HCT116 (cell line): ENCODE measurements at regions not wholly inside any gene's neighbourhood (a gene's known extent, or its start where the extent isn't known, plus 50 kb on each side); places are given as distances from the start of the nearest gene placed in this dataset.

Source experiments
- ATAC-seq: fragments of 200-7000 bp; cut with Tn5 transposase; 2 replicates; pipeline ENCODE4 v1.9.1; 2020; ENCODE audit warnings: mild to moderate bottlenecking, moderate library complexity
- BruUV-seq: library from RNA; stranded (reverse); fragments of 400-500 nt; replicated peaks from 2 replicates; lab custom pipeline; 2021; lab: Mats Ljungman, UMichigan
- CTCF ChIA-PET: fragments of 300-600 bp; sonication (Branson Sonifier 250); formaldehyde crosslinking; loops from one replicate; lab custom pipeline; 2021; ENCODE audit warnings: antibody characterized with exemption; lab: Charles Lee
- POLR2A ChIA-PET: fragments of 300-600, 350-600 bp; sonication (Branson Sonifier 250); formaldehyde crosslinking; loops from one replicate; lab custom pipeline; 2021; ENCODE audit warnings: antibody characterized with exemption; lab: Charles Lee
- RAD21 ChIA-PET, 2 experiments: fragments of 300-600 bp; sonication (Branson Sonifier 250); formaldehyde crosslinking; loops; one replicate each; lab custom pipeline; 2023; ENCODE audit warnings: low total read pairs in 2 of 2; ENCODE audit not compliant: uncharacterized antibody in 2 of 2, unreplicated experiment in 2 of 2, low non-redundant PET in 1 of 2; lab: Charles Lee
- DNase-seq: peaks from one replicate; pipeline ENCODE4 v3.0.0-alpha.2; 2010; ENCODE audit warnings: low read depth, low spot score
- H2AFZ ChIP-seq: fragments of 200-600 bp; shearing (Covaris generic), sonication (generic); 2 replicates; pipeline ENCODE4 v1.6.1; 2017; ENCODE audit warnings: low read depth, mixed run types, mixed read lengths, antibody characterized with exemption, low read length; ENCODE audit not compliant: poor library complexity, severe bottlenecking
- H3K27ac ChIP-seq: 2 replicates; pipeline ENCODE4 v1.5.1; 2012; ENCODE audit warnings: low read depth, low read length
- H3K27me3 ChIP-seq: fragments of 200-600 bp; sonication (generic); 2 replicates; pipeline ENCODE4 v1.6.1; 2016; ENCODE audit warnings: mixed run types, low read length, mixed read lengths; ENCODE audit not compliant: insufficient read depth
- H3K36me3 ChIP-seq, 2 experiments: fragments of 200-500 bp in 1 of 2; fragments of 200-600 bp in 1 of 2; sonication (Bioruptor generic) in 1 of 2; sonication (generic) in 1 of 2; 2 replicates each; pipeline versions ENCODE4 v1.5.1 to v1.6.1; 2014 to 2016; ENCODE audit warnings: low read length in 2 of 2, inconsistent platforms in 1 of 2, mixed read lengths in 1 of 2, mixed run types in 1 of 2; ENCODE audit not compliant: insufficient read depth in 2 of 2, control insufficient read depth in 1 of 2
- H3K4me1 ChIP-seq, 2 experiments: fragments of 200-600 bp in 1 of 2; sonication (generic) in 1 of 2; 2 replicates each; pipeline versions ENCODE4 v1.5.1 to v1.6.1; 2012 to 2017; ENCODE audit warnings: low read length in 2 of 2, inconsistent platforms in 1 of 2, mild to moderate bottlenecking in 1 of 2, mixed read lengths in 1 of 2, mixed run types in 1 of 2, moderate library complexity in 1 of 2; ENCODE audit not compliant: insufficient read depth in 2 of 2, control insufficient read depth in 1 of 2
- H3K4me2 ChIP-seq: fragments of 200-600 bp; sonication (generic); 2 replicates; pipeline ENCODE4 v1.6.1; 2017; ENCODE audit warnings: mixed run types, low read length, mixed read lengths
- H3K4me3 ChIP-seq, 2 experiments: fragments of 200-600 bp in 1 of 2; sonication (generic) in 1 of 2; replicated peaks in 1 of 2; 2 replicates each; pipeline ENCODE4 v1.5.1; 2011 to 2016; ENCODE audit warnings: low read length in 2 of 2, control low read depth in 1 of 2, low read depth in 1 of 2, mild to moderate bottlenecking in 1 of 2, mixed read lengths in 1 of 2, mixed run types in 1 of 2
- H3K79me2 ChIP-seq: fragments of 200-600 bp; sonication (generic); 2 replicates; pipeline ENCODE4 v1.6.1; 2017; ENCODE audit warnings: mild to moderate bottlenecking, mixed run types, low read length, moderate library complexity, mixed read lengths; ENCODE audit not compliant: insufficient read depth
- H3K9ac ChIP-seq: fragments of 200-600 bp; sonication (generic); 2 replicates; pipeline ENCODE4 v1.6.1; 2016; ENCODE audit warnings: low read length, mixed read lengths
- H3K9me2 ChIP-seq: fragments of 200-600 bp; sonication (generic), shearing (Covaris generic); 2 replicates; pipeline ENCODE4 v1.6.1; 2017; ENCODE audit warnings: mixed run types, mild to moderate bottlenecking, moderate library complexity; ENCODE audit not compliant: insufficient read depth
- H3K9me3 ChIP-seq, 2 experiments: fragments of 200-500 bp in 1 of 2; fragments of 200-600 bp in 1 of 2; sonication (Bioruptor generic) in 1 of 2; sonication (generic) in 1 of 2; 2 replicates each; pipeline ENCODE4 v1.6.1; 2014 to 2017; ENCODE audit warnings: low read length in 2 of 2, mixed read lengths in 2 of 2, inconsistent platforms in 1 of 2, low read depth in 1 of 2, mild to moderate bottlenecking in 1 of 2, mixed run types in 1 of 2, moderate library complexity in 1 of 2; ENCODE audit not compliant: control insufficient read depth in 1 of 2, insufficient read depth in 1 of 2
- H4K20me1 ChIP-seq: fragments of 200-600 bp; sonication (generic), shearing (Covaris generic); 2 replicates; pipeline ENCODE4 v1.6.1; 2017; ENCODE audit warnings: mixed run types, mild to moderate bottlenecking, moderate library complexity; ENCODE audit not compliant: insufficient read depth
- CBX3 ChIP-seq: IDR thresholded peaks from 2 replicates; pipeline ENCODE4 v1.6.1; 2012; ENCODE audit warnings: low read depth
- CEBPB ChIP-seq: IDR thresholded peaks from 2 replicates; pipeline ENCODE4 v1.6.1; 2012; ENCODE audit warnings: low read depth
- ELF1 ChIP-seq: IDR thresholded peaks from 2 replicates; pipeline ENCODE4 v1.6.1; 2012; ENCODE audit warnings: low read depth, borderline replicate concordance
- EZH2phosphoT487 ChIP-seq: fragments of 200-600 bp; IDR thresholded peaks from 2 replicates; pipeline ENCODE4 v1.6.1; 2018; ENCODE audit warnings: antibody characterized with exemption, borderline replicate concordance
- FOSL1 ChIP-seq: IDR thresholded peaks from 2 replicates; pipeline ENCODE4 v1.6.1; 2012; ENCODE audit warnings: low read depth
- JUND ChIP-seq: IDR thresholded peaks from 2 replicates; pipeline ENCODE4 v1.6.1; 2012
- POLR2A ChIP-seq: IDR thresholded peaks from 2 replicates; pipeline ENCODE4 v1.7.0; 2011; ENCODE audit warnings: borderline replicate concordance; ENCODE audit not compliant: insufficient read depth, insufficient read length; ENCODE audit errors: extremely low read depth
- POLR2AphosphoS5 ChIP-seq: IDR thresholded peaks from 2 replicates; pipeline ENCODE4 v1.6.1; 2011; ENCODE audit warnings: mild to moderate bottlenecking, low read depth, low read length, moderate library complexity
- SP1 ChIP-seq: IDR thresholded peaks from 2 replicates; pipeline ENCODE4 v1.6.1; 2012; ENCODE audit warnings: low read depth
- SRF ChIP-seq: IDR thresholded peaks from 2 replicates; pipeline ENCODE4 v1.6.1; 2012; ENCODE audit warnings: low read depth
- TCF7L2 ChIP-seq: IDR thresholded peaks from 2 replicates; pipeline ENCODE4 v1.7.0; 2011; ENCODE audit warnings: borderline replicate concordance, inconsistent platforms; ENCODE audit not compliant: insufficient read depth, insufficient read length; ENCODE audit errors: extremely low read depth
- YY1 ChIP-seq: IDR thresholded peaks from 2 replicates; pipeline ENCODE4 v1.6.1; 2011; ENCODE audit warnings: low read length, low read depth, moderate library complexity, mild to moderate bottlenecking; ENCODE audit not compliant: insufficient replicate concordance; ENCODE audit errors: extremely low read depth
- ZFX ChIP-seq: fragments of 450-650 bp; IDR thresholded peaks from 2 replicates; pipeline ENCODE4 v1.6.1; 2017
- ZNF274 ChIP-seq: fragments of 200-500 bp; sonication (Bioruptor generic); IDR thresholded peaks from 2 replicates; pipeline ENCODE4 v1.6.1; 2014; ENCODE audit warnings: mild to moderate bottlenecking, low read depth, low read length, inconsistent platforms
- intact Hi-C: fragments of 100-400 bp; cut with micrococcal nuclease; formaldehyde crosslinking; loops from 2 replicates; pipeline ENCODE4 v1.10.0; 2022
- TF ChIP-seq, protein P1 (sequence below), 3 experiments: fragments of 200-600 bp in 1 of 3; sonication (generic) in 1 of 3; IDR thresholded peaks in 2 of 3; conservative IDR thresholded peaks in 1 of 3; 2 replicates each; pipeline ENCODE4 v1.5.1; 2012 to 2017; ENCODE audit warnings: low read depth in 2 of 3, low read length in 2 of 3, antibody characterized with exemption in 1 of 3, borderline replicate concordance in 1 of 3, control low read depth in 1 of 3, mild to moderate bottlenecking in 1 of 3, mixed read lengths in 1 of 3, mixed run types in 1 of 3, moderate library complexity in 1 of 3; ENCODE audit not compliant: insufficient read depth in 1 of 3
- TF ChIP-seq, protein P2 (sequence below): IDR thresholded peaks from 2 replicates; pipeline ENCODE4 v1.6.1; 2012
- TF ChIP-seq, protein P3 (sequence below): IDR thresholded peaks from 2 replicates; pipeline ENCODE4 v1.6.1; 2012; ENCODE audit warnings: low read depth

DNA sequence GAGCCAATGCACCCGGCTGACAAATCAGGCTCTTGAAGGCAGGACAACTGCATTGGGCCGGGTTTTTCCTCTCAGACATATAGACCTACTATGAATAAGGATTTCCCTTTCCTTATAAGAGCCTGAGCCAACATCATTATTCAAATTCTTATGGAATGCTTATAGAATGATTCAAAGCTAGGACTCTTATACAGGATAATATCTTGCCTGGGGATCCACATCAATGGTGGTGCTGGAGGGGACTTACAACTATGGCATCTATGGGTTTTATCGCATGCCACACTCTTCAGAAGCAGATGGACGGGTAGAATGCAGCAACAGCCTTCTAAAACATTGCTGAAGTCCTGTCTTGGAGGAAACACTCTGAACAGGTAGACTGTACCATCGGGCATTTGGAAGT lies 296.8 kb upstream of the KYNU start:
- ATAC-seq (no peak), DNase-seq (no peak)
- H3K4me3 ChIP-seq: no peak overlapping the region
- RAD21 ChIA-PET: no interaction called here
- H3K79me2 ChIP-seq: no peaks in the 10 kb centered on the region
- H3K4me1 ChIP-seq: no peaks in the 10 kb centered on the region
- H2AFZ ChIP-seq: no peak overlapping the region
- H4K20me1 ChIP-seq: no peaks in the 10 kb centered on the region
- POLR2A ChIA-PET: no interaction called here
- no peak overlapping the region for H3K4me2 ChIP-seq
- H3K9me2 ChIP-seq: no peaks in the 10 kb centered on the region
- TF ChIP-seq CEBPB (no peak), SRF (no peak), EZH2phosphoT487 (no peak), FOSL1 (no peak)
- TF ChIP-seq, protein P1, sequence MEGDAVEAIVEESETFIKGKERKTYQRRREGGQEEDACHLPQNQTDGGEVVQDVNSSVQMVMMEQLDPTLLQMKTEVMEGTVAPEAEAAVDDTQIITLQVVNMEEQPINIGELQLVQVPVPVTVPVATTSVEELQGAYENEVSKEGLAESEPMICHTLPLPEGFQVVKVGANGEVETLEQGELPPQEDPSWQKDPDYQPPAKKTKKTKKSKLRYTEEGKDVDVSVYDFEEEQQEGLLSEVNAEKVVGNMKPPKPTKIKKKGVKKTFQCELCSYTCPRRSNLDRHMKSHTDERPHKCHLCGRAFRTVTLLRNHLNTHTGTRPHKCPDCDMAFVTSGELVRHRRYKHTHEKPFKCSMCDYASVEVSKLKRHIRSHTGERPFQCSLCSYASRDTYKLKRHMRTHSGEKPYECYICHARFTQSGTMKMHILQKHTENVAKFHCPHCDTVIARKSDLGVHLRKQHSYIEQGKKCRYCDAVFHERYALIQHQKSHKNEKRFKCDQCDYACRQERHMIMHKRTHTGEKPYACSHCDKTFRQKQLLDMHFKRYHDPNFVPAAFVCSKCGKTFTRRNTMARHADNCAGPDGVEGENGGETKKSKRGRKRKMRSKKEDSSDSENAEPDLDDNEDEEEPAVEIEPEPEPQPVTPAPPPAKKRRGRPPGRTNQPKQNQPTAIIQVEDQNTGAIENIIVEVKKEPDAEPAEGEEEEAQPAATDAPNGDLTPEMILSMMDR (IDR thresholded peaks at IDR 0.05 in 2 of 3, conservative IDR thresholded peaks at IDR 0.05 in 1 of 3; ENCODE audit: borderline replicate concordance in 1 of 3, insufficient read depth in 1 of 3, low read depth in 2 of 3, low read length in 2 of 3): no peak
- intact Hi-C loops: no loop called here
- H3K9me3 ChIP-seq: no peaks in the 10 kb centered on the region
- H3K9ac ChIP-seq: no peak overlapping the region
- H3K27ac ChIP-seq: no peak overlapping the region
- H3K36me3 ChIP-seq: no peaks in the 10 kb centered on the region
- BruUV-seq: no TSS peak
- CTCF ChIA-PET: no interaction called here
- no peaks in the 10 kb centered on the region for H3K27me3 ChIP-seq

GRCh38 chr2:142575561-142575960 lies 301.9 kb upstream of the KYNU start:
- DNase-seq (no peak), ATAC-seq (no peak)
- H3K9ac ChIP-seq: no peak overlapping the region
- ChIA-PET RAD21 (no interaction called here), CTCF (no interaction called here)
- no peaks in the 10 kb centered on the region for H3K9me3 ChIP-seq
- intact Hi-C loops: no loop called here
- BruUV-seq: no TSS peak
- H3K4me1 ChIP-seq: no peaks in the 10 kb centered on the region
- H3K27ac ChIP-seq: no peak overlapping the region
- H3K4me3 ChIP-seq: no peak overlapping the region
- H3K4me2 ChIP-seq: no peak overlapping the region
- no peaks in the 10 kb centered on the region for H3K27me3 ChIP-seq
- H4K20me1 ChIP-seq: no peaks in the 10 kb centered on the region
- no peak overlapping the region for H2AFZ ChIP-seq
- no peaks in the 10 kb centered on the region for H3K9me2 ChIP-seq
- TF ChIP-seq SP1 (no peak), CBX3 (no peak), JUND (no peak), ZNF274 (no peak), YY1 (no peak), TCF7L2 (no peak), SRF (no peak), POLR2A (no peak), FOSL1 (no peak), ELF1 (no peak), CEBPB (no peak), POLR2AphosphoS5 (no peak), ZFX (no peak)
- TF ChIP-seq, protein P2, sequence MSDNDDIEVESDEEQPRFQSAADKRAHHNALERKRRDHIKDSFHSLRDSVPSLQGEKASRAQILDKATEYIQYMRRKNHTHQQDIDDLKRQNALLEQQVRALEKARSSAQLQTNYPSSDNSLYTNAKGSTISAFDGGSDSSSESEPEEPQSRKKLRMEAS: no peak
- TF ChIP-seq, protein P3, sequence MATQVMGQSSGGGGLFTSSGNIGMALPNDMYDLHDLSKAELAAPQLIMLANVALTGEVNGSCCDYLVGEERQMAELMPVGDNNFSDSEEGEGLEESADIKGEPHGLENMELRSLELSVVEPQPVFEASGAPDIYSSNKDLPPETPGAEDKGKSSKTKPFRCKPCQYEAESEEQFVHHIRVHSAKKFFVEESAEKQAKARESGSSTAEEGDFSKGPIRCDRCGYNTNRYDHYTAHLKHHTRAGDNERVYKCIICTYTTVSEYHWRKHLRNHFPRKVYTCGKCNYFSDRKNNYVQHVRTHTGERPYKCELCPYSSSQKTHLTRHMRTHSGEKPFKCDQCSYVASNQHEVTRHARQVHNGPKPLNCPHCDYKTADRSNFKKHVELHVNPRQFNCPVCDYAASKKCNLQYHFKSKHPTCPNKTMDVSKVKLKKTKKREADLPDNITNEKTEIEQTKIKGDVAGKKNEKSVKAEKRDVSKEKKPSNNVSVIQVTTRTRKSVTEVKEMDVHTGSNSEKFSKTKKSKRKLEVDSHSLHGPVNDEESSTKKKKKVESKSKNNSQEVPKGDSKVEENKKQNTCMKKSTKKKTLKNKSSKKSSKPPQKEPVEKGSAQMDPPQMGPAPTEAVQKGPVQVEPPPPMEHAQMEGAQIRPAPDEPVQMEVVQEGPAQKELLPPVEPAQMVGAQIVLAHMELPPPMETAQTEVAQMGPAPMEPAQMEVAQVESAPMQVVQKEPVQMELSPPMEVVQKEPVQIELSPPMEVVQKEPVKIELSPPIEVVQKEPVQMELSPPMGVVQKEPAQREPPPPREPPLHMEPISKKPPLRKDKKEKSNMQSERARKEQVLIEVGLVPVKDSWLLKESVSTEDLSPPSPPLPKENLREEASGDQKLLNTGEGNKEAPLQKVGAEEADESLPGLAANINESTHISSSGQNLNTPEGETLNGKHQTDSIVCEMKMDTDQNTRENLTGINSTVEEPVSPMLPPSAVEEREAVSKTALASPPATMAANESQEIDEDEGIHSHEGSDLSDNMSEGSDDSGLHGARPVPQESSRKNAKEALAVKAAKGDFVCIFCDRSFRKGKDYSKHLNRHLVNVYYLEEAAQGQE: no peak
- TF ChIP-seq, all 23 proteins: peak for 0
- Histone ChIP-seq H3K79me2 (no peaks in the 10 kb centered on the region), H3K36me3 (no peaks in the 10 kb centered on the region)
- POLR2A ChIA-PET: no interaction called here
